GM18507 (cell line): ENCODE measurements at regions not wholly inside any gene's neighbourhood (a gene's known extent, or its start where the extent isn't known, plus 50 kb on each side); places are given as distances from the start of the nearest gene placed in this dataset.

ENCODE experiments used
- DNase-seq: peaks from one replicate; pipeline ENCODE4 v3.0.0; 2011; ENCODE audit warnings: low read depth; ENCODE audit not compliant: insufficient read length; ENCODE audit errors: extremely low spot score
- FAIRE-seq: peaks from 2 replicates; lab custom pipeline; 2011; peaks lifted over from hg19 to GRCh38; lab: Jason Lieb, UNC

DNA sequence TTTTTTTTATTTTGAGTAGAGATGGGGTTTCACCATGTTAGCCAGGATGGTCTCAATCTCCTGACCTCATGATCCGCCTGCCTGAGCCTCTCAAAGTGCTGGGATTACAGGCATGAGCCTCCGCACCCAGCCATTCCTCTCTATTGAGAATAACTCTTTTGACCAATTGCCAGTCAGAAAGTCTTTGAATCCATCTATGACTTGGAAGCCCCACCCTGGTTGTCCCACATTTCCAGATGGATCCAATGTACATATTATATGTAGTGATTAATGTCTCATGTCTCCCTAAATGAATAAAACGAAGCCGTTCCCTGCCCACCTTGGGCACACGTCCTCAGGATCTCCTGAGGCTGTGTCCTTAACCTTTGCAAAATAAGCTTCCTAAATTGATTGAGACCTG, 228.3 kb upstream of the NLRP1 start:
- DNase-seq (no peak), FAIRE-seq (no peak)

DNA sequence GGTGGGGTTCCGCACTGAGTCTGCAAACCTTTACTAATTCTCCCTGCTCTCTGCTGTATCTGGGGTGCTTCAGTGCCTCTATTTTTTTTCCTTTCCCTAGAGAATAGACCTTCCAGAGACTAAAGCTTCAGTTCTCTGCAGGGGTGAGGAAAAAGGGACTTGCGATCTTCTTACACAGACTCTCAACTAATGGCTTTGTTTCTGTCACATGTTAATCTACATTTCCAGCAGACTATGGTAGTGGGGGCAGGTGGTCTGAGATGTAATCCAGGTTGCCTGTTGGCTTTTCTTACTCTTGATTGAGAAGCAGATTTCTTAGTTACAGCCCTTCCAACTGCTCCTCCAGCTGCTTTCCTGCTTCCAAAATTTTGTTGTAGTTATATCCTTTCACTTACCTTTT, 229.0 kb upstream of the NLRP1 start:
- DNase-seq, result no peak
- no peak for FAIRE-seq

DNA sequence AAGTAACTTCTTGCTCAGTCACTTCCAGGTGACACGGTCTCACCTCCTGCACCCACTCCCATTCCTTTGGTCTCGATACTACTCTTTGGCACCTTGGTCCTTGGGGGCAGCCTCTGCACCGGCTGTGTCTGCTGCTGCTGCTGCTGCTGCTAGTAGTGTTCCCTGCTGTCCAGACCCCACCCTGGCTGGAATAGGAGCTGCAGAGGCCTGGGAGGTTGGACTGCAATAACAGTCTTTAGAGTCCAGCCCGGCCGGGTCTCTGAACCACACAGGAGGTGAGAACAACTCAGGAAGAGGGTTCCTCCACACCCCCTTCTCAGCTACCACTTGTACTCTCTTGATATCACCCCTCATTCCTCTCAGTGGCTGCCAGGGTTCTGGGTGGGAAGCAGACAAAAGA, 231.1 kb upstream of the NLRP1 start:
- DNase-seq, result no peak
- FAIRE-seq, result no peak

DNA sequence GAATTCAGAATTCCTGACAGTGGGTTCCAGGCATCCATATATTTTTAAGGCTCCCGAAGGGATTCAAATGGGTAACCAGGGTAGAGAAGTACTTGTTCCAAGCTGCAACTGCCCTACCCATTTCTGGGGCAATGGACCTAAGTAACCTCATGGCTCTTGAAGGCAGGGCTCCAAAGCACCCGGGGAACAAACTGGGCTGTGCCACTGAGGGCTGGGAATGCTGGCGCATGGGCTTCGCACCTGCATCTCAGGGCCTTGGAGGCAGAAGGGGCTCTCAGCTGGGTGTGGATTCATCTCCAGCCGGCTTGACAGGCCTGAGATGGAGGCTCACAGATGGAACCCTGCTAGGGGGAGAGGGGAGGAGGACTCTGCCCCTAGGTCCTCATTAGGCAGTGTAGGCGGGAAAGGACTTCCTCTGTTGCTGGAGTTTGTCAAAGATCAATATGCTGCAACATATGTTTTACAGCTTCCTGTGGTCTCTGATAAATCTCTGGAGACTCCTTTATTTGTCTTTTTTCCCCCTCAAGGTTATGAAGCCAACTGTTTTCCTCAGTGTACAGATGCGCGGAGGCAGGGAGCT, 232.3 kb upstream of the NLRP1 start:
- FAIRE-seq (no peak), DNase-seq (no peak)

DNA sequence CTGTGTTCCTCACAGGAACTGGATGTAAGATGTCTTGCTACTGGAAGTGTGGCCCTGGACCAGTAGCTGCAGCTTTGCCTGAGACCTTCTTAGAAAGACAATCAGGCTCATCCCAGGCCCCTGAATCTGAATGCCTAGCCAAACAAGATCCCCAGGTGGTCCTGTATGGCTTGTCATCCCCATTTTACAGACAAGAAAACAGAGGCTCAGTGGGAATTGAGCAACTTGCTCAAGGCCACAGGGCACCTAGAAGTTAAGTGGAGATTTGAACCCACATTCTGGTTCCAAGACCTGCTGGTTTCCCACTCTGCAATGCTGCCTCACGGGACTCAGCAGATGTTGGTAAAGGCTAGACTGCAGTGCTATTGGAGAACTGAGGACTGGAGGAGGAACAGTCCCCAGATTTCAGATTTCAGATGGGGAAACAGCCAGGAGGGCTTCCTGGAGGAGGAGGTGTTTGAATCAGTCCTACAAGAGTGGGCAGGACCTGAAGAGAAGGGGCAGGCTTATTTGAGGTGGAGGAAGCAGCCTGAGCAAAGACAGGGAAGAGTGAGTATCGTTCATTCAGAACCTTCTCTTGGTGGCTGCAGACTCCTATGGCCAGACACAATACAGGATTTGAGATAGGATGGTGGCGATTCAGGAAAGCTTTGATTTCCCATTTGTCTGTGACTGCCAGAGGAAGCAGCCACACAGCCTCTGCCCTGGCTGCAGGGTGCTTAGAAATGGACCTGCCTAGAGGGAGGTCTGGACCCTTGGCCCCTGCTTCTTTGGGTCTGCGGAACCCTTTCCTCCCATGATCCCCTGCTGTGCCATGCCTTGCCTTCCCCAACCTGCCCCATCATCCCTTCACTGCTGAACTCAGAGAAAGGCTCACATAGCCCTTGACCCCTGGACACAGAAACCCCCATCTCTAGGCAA, 233.4 kb upstream of the NLRP1 start:
- DNase-seq (no peak), FAIRE-seq (no peak)

DNA sequence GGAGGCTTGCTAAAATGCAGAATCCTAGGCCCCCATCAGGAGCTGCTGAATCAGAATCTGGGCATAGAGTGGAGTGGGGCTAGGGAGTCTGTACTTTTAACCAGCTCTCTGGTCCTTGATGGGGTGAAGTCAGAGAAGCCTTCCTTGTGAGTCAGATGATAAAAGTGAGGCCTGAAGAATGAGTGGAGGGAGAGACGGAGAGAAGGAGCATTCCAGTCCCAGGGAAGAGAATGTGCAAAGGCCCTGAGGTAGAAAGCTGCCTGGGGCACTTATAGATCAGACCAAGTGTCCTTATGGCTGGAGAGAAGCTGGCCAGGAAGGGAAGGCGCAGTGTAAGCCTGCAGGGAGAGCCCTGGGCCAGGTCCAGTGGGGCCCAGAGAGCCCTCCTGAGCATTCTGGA, 235.1 kb upstream of the NLRP1 start:
- DNase-seq, result no peak
- no peak for FAIRE-seq

DNA sequence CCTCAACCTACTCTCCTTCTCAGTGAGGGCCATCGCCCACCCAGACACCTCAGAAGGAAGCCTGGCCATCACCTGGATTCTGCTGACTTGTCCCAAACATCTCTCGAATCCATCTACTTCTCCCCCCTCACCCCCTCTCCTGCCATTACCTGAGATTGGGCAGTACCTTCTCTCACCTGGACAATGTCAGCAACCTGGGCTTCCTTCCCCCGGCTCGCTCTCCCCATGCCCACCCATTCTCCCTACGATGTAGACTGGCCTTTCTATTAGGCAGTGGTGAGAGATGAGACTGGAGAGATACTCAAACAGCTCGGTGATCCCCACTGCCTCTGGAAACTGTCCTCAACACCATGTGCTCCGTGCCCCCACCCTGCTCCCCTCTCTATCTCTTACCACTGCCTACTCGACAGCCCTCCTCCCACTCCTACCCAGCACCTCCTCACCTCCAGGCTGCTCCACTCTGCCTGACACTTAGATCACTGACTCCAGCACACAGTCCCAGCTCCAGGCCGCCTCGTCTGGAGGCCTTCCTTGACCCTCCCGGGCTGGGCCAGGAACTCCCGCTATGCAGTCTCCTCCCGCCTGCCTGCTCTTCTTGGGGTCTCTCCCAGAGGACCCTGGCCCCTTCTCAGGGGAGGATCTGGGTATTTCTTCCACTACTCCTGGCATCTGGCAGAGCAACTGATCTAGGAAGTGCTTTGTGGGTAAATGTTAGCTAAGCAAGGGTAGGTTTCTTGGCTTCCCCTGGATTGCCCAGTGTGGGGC, 235.8 kb upstream of the NLRP1 start:
- FAIRE-seq, result no peak

DNA sequence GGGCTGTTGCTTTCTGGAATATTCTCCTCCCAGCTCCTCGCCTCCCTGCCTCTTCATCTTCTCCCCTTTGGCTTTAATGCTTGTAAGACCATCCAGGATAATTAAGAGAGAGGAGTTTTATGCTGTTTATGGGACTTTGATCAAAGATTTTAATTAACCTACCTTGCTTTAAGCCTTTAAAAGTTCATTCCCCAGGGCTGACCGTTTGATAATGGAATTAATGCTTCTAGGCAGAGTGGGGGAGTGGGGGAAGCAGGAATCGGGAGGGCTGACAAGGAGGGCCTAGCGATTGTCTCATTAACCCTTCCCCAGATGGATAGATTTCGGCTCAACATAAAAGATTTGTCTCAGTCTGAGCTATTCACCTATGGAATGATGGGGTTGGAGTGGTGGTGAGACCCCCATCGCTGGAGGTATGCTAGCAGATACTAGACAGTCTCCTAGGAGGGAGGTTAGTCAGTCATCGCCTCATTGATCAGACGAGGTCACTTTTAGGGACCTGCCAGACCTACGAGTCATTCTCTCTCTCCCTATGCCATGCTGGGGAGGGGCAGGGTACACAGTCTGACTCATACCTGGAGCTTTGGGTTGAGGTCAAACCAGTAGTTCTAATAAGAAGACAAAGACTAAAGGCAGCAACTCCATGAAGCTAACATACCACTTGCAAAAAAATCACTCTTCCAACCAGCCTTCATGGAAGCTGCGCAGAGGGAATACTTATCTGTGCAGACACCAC, 236.6 kb upstream of the NLRP1 start:
- FAIRE-seq (no peak), DNase-seq (no peak)

More for the DNA sequence above, 235.8 kb upstream of the NLRP1 start:
- DNase-seq, result no peak

DNA sequence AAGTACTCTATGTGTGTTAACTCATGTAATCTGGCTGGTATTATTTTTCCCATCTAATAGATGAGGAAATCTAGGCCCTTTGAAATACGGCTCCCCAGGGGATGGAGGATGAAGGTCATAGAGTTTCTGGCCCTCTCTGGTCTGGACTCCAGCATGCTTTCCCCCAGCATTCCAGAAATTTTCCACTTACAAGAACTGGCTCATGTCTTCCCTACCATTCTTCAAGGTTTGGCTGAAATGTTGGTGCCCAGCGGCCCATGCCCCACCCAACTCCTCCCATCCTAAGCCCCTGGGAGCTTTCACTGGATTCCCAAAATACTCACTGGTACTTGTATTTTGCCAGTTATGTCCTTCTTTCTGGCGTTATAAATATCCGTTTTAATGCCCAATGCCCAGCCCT, 237.5 kb upstream of the NLRP1 start:
- FAIRE-seq (no peak), DNase-seq (no peak)

DNA sequence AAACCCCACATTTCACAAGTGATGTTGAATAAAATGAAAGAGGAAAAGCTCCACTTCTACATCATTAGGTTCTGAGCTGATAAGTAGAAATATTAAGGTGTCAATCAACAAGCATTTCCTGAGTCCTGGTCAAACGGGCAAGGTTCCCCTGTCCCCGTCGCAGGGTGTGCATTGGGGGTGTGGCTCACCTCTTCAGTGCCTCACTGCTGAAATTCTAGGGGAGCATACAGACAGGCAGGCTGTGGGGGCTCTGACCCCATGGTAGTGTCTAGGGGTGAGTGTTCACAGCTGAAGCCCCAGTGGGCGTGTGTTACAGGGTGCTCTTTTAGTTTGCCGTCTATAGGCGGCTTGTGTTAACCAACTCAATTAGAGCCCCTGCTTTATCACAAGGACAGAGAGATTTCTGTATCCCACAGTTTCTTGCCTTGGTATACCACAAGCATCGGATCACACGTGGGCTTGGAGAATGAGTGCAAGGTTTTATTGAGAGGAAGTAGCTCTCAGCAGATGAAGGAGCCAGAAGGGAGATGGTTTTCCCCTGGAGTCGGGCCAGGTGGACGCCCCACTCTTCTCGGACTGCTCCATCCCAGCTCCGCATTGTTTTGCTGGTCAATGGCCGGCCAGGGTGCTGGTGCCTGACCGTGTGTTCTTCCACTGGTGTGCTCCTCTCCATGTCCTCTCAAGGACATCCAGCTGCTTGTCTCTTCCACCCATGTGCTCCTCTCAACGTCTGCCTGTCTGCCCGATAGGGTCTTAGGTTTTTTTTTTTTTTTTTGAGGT, 238.2 kb upstream of the NLRP1 start:
- FAIRE-seq (no peak), DNase-seq (no peak)

DNA sequence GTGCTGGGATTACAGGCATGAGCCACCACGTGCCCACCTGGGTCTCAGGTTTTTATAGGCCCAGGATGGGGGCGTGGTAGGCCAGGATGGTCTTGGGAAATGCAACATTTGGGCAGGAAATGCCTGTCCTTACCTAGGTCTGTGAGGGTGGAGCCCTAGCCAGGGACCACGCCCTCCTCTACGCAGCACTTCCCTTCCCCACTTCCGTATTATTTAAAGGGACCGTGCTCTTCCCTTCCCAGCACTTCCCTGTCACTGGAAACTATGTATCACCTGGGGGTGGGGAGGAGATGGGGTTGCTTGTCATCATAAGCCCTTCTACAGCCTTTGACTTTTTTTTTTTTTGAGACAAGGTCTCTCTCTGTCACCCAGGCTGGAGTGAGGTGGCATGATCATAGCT, 238.9 kb upstream of the NLRP1 start:
- DNase-seq (no peak), FAIRE-seq (no peak)

DNA sequence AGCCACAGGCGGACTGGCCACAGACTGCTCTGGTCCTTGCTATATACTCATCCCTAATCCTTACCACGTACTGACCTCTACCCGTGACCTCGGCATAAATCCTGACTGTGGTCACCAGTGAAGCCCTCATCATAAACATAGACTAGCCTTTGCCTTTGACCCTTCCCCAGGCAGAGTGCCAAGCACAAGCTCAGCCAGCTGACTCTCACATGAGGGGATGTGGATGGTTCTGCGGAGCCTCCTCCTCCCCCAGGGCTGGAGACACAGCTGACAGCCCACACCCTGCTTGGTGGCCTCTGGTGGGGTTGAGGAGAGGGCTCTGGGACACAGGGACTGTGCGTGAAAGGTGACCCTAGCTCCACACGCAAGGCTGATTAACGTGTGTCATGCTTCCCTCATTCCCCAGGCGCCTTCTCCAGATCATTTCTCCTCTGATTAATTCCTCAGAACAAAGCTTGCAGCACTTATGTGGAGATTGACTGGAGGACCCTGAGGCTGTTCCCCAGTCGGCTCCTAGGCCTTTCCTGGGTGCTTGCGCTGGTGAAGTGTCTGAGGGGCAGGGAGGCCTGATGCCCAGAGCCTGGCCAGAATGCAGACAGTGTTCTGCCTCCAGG, 241.5 kb upstream of the NLRP1 start:
- no peak for DNase-seq
- FAIRE-seq, result no peak

DNA sequence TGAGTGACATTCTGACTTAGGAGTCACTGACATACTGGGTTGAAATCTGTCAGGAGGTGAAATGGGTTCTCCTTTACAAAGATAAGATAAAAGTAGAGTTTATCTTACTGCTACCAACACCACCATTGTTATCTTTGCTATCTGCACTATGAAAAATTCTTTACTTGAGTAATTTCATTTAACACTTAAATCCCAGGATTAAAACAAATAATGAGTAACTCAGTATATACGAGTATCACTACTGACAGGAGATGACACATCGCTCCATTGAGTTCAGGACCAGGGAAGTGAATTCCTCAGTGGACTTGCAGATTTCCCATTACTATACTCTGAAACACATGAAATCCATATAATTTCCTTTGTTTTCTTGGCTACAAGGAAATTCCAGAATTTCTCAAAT, 242.1 kb upstream of the NLRP1 start:
- no peak for FAIRE-seq
- DNase-seq, result no peak

DNA sequence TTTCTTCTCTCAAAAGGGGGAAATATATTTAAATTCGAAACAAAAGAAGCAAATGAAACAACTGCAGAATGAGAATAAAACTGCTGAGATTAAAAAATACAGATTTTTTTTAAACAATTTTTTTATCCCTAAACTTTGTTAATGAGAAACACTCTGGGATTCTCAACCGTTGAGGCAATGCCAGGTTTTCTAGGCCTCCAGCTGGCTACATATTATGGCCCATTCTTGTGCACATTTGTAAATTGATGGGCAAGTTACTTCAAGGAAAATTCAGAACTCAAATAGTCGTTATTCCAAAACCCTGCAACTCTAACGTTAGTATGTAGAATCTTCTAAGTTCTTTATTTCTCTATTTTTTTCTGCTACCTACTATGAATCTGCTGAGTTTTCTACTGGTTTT, 239.3 kb upstream of the WSCD1 start:
- no peak for FAIRE-seq
- no peak for DNase-seq

DNA sequence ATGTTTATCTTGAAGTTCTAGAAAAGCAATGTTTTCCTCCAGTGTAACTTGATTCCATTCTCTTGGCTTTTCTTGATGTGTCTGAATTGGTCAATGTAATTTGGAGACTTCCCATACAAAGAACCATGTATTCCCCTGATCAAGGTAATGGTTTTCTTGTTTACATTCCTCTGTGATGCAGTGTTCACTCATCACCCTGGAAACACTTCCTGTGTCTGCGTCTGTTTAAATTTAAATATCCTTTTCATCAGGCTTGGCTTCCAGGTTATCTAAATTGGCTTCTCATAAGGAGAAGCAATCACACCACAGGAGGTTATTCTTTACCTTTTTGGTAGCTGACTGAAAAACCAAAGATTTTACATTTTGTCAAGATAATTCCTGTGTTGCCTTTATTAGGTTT, 237.3 kb upstream of the WSCD1 start:
- no peak for FAIRE-seq
- DNase-seq, result no peak

DNA sequence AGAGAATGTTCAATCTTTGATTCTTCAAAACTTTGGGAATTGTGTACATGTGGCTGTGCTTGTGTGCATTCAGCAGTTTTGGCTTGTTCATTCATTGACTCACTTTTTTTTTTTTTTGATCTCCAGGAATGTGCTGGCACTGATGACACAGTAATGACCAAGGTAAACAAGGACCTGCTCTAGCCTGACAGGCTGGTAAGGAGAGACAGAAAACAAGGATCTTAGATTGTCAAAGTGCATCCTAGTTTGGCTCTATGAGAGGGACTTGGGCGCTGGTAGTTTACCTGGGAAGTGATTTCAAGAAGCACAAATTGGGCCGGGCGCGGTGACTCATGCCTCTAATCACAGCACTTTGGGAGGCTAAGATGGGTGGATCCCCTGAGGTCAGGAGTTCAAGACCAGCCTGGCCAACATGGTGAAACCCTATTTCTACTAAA, 233.1 kb upstream of the WSCD1 start:
- DNase-seq (no peak), FAIRE-seq (no peak)

DNA sequence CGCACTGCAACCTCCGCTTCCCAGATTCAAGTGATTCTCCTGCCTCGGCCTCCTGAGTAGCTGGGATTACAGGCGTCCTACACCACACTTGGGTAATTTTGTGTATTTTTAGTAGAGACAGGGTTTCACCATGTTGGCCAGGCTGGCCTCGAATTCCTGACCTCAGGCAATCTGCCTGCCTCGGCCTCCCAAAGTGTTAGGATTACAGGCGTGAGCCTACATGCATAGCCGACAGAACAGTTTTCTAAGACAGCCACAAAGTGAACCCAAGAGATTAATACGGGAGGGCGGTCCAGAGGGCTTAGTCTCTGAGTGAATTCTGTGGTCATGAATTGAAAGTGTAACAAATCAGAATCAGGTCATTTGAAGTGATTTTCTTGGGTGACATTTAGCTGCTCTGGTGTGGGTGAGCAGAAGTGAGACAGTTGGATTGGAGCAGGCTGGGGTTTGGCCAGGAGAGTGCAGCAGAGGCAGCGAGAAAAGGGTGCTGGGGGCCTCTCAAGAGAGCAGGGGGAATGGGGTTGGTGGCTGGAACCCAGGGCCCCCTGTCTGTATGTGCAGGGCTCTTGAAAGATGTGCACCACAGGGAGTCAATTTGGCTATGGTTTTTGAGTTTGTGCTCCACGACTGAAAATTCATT, 231.4 kb upstream of the WSCD1 start:
- FAIRE-seq, result no peak
- DNase-seq, result no peak

DNA sequence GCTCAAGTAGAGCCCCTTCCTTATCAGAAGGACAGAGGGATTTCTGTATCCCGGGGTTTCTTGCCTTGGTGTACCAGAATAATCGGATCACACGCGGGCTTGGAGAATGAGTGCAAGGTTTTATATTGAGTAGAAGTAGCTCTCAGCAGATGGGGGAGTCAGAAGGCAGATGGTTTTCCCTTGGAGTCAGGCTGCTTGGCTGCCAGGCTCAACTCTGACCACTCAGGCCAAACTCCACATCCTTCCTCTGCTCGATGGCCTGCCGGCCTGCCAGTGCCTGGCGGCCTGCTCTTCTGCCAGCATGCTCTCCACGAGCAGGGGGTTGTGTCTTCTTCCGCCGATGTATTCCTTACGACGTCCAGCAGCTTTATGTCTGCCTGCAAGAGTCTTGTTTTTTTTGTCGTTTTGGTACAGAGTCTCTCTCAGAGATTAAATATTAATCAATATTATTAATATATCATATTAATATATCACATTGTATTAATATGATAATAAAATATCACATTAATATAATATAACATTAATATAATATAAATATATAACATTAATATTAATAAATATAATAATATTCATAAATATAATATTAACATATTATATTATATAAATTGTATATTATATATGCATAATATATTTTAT, 229.2 kb upstream of the WSCD1 start:
- FAIRE-seq (no peak), DNase-seq (no peak)
